ENCODE measurements at regions not wholly inside any gene's neighbourhood (a gene's known extent, or its start where the extent isn't known, plus 50 kb on each side); places are given as distances from the start of the nearest gene placed in this dataset.

DNA sequence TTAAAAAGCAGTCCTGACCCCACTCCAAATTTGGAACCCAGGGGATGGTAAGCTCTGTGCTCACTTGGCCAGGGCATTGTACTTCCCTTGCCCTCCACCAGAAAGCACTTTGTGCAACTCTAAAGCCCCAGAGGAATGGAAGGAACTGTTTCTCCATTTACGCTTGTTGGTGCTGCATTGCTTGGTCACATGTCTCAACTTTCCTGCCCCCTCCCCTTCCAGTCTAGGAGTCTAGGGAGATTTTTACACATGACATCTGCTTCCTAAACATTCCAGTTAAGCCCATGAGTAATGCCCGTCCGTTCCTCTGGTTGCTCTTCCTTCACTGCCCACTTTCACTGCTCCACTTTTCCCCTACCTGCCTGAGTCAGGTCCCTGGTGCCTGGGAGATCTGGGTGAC is 92.6 kb upstream of the MAP1LC3B2 start:
- TF ChIP-seq CTCF (IDR thresholded peaks at IDR 0.05) (no peak), SIN3A (IDR thresholded peaks at IDR 0.05; ENCODE audit: borderline replicate concordance, insufficient read depth, low read depth, low read length) (no peak), REST (IDR thresholded peaks at IDR 0.05; ENCODE audit: insufficient read depth in 1 of 2, low read depth in 2 of 2, low read length in 1 of 2) (no peak), POLR2AphosphoS5 (IDR thresholded peaks at IDR 0.05; ENCODE audit: low read depth, low read length) (no peak)

All from Panc1 (cell line).